ENCODE measurements at regions not wholly inside any gene's neighbourhood (a gene's known extent, or its start where the extent isn't known, plus 50 kb on each side); places are given as distances from the start of the nearest gene placed in this dataset.

DNA sequence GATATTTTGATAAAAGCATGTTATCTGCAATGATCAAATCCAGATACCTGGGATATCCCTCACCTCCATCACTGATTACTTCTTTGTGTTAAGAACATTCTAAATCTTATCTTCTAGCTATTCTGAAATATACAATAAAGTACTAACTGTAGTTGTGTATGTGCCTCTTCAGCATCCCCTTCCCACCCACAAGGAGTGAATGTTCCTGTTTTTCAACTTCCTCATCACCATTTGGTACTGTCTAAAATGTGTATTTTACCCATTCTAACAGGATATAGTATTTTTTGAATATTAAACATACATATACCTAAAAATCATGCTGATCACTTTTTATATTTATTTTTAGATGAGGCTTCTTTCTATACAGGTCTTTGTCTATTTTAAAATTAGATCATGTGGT, 1252.6 kb downstream of the TMEM121 start:
- no peaks in the 10 kb centered on the region for H3K4me1 ChIP-seq
- TF ChIP-seq CTCF (IDR thresholded peaks at IDR 0.05) (no peak), POLR2A (IDR thresholded peaks at IDR 0.05) (no peak)
- DNase-seq: no peak
- H3K36me3 ChIP-seq: no peaks in the 10 kb centered on the region
- intact Hi-C loops (cut with DNase I): no loop called here
- H3K9me3 ChIP-seq: peaks cover 0 to 5% (median 0%) of the 10 kb centered on the region in 3 donors
- H3K27ac ChIP-seq: no peak overlapping the region
- H3K27me3 ChIP-seq: peaks cover 0 to 8% (median 0%) of the 10 kb centered on the region in 4 donors
- no peak overlapping the region for H3K4me3 ChIP-seq

- no peaks in the 10 kb centered on the region for H3K36me3 ChIP-seq
- intact Hi-C loops (cut with DNase I): no loop called here
- WGBS, 2 donors: 7 to 13% methylated on average over 1 of the region's 1 CpG
- DNase-seq: no peak
- no peak overlapping the region for H3K27ac ChIP-seq
- H3K27me3 ChIP-seq: peaks cover 0 to 4% (median 0%) of the 10 kb centered on the region in 4 donors
- TF ChIP-seq CTCF (IDR thresholded peaks at IDR 0.05): no peak
- no peak for TF ChIP-seq POLR2A (IDR thresholded peaks at IDR 0.05)
- no peaks in the 10 kb centered on the region for H3K9me3 ChIP-seq
- no peaks in the 10 kb centered on the region for H3K4me1 ChIP-seq
- no peak overlapping the region for H3K4me3 ChIP-seq
Observed at GRCh38 chr14:106786697-106787096, 1260.3 kb downstream of the TMEM121 start.

GRCh38 chr14:106787626-106788025, 1261.2 kb downstream of the TMEM121 start:
- intact Hi-C loops (cut with DNase I): no loop called here
- TF ChIP-seq POLR2A (IDR thresholded peaks at IDR 0.05): no peak
- no peak for TF ChIP-seq CTCF (IDR thresholded peaks at IDR 0.05)
- no peaks in the 10 kb centered on the region for H3K4me1 ChIP-seq
- H3K4me3 ChIP-seq: no peak overlapping the region
- H3K27ac ChIP-seq: no peak overlapping the region
- H3K36me3 ChIP-seq: no peaks in the 10 kb centered on the region
- DNase-seq: no peak
- peaks cover 0 to 13% (median 0%) of the 10 kb centered on the region in 4 donors for H3K27me3 ChIP-seq
- 36 to 40% methylated on average over 2 of the region's 2 CpGs for WGBS, 2 donors
- no peaks in the 10 kb centered on the region for H3K9me3 ChIP-seq

- H3K27me3 ChIP-seq: peaks cover 0 to 16% (median 0%) of the 10 kb centered on the region in 4 donors
Observed at GRCh38 chr14:106788534-106788933, 1262.2 kb downstream of the TMEM121 start.

GRCh38 chr14:106789318-106789717, 1262.9 kb downstream of the TMEM121 start:
- no peak for DNase-seq
- peaks cover 0 to 16% (median 0%) of the 10 kb centered on the region in 4 donors for H3K27me3 ChIP-seq
- H3K36me3 ChIP-seq: no peaks in the 10 kb centered on the region
- intact Hi-C loops (cut with DNase I): no loop called here
- no peak overlapping the region for H3K4me3 ChIP-seq
- no peak for TF ChIP-seq CTCF (IDR thresholded peaks at IDR 0.05)
- no peak for TF ChIP-seq POLR2A (IDR thresholded peaks at IDR 0.05)
- 85 to 88% methylated on average over 3 of the region's 3 CpGs for WGBS, 2 donors
- H3K9me3 ChIP-seq: no peaks in the 10 kb centered on the region
- H3K27ac ChIP-seq: no peak overlapping the region
- no peaks in the 10 kb centered on the region for H3K4me1 ChIP-seq

More at GRCh38 chr14:106788534-106788933, 1262.2 kb downstream of the TMEM121 start:
- H3K36me3 ChIP-seq: no peaks in the 10 kb centered on the region
- intact Hi-C loops (cut with DNase I): no loop called here
- H3K4me1 ChIP-seq: no peaks in the 10 kb centered on the region
- H3K4me3 ChIP-seq: no peak overlapping the region
- 56 to 62% methylated on average over 6 of the region's 6 CpGs for WGBS, 2 donors
- TF ChIP-seq POLR2A (IDR thresholded peaks at IDR 0.05): no peak
- TF ChIP-seq CTCF (IDR thresholded peaks at IDR 0.05): no peak
- H3K9me3 ChIP-seq: no peaks in the 10 kb centered on the region
- H3K27ac ChIP-seq: no peak overlapping the region
- no peak for DNase-seq
